Hepatocyte (in vitro differentiated cells): ENCODE measurements at regions not wholly inside any gene's neighbourhood (a gene's known extent, or its start where the extent isn't known, plus 50 kb on each side); places are given as distances from the start of the nearest gene placed in this dataset.

Source experiments
- DNase-seq: peaks from one replicate; pipeline ENCODE4 v3.0.0-alpha.2; 2016; ENCODE audit warnings: low spot score
- H2AFZ ChIP-seq: fragments of 200-600 bp; sonication (generic); 2 replicates; pipeline ENCODE4 v1.6.0; 2016; ENCODE audit warnings: antibody characterized with exemption, mild to moderate bottlenecking
- H3K27ac ChIP-seq: fragments of 200-600 bp; sonication (generic); 2 replicates; pipeline ENCODE4 v1.5.1; 2016; ENCODE audit warnings: mild to moderate bottlenecking
- H3K27me3 ChIP-seq: fragments of 200-600 bp; sonication (generic); 2 replicates; pipeline ENCODE4 v1.6.1; 2016
- H3K36me3 ChIP-seq: fragments of 200-600 bp; sonication (generic); replicated peaks from 2 replicates; pipeline ENCODE4 v1.5.1; 2016; ENCODE audit warnings: low read depth; ENCODE audit not compliant: insufficient read depth
- H3K4me1 ChIP-seq: fragments of 200-600 bp; sonication (generic); 2 replicates; pipeline ENCODE4 v1.5.1; 2016; ENCODE audit warnings: mild to moderate bottlenecking, moderate library complexity; ENCODE audit not compliant: insufficient read depth
- H3K4me2 ChIP-seq: fragments of 200-600 bp; sonication (generic); 2 replicates; pipeline ENCODE4 v1.6.0; 2016
- H3K4me3 ChIP-seq: fragments of 200-600 bp; sonication (generic); 2 replicates; pipeline ENCODE4 v1.5.1; 2016; ENCODE audit warnings: mild to moderate bottlenecking
- H3K79me2 ChIP-seq: fragments of 200-600 bp; sonication (generic); 2 replicates; pipeline ENCODE4 v1.6.0; 2017; ENCODE audit warnings: mild to moderate bottlenecking
- H3K9me2 ChIP-seq: fragments of 200-600 bp; sonication (generic); replicated peaks from 2 replicates; pipeline ENCODE4 v1.6.0; 2017; ENCODE audit warnings: mild to moderate bottlenecking; ENCODE audit not compliant: insufficient read depth
- H3K9me3 ChIP-seq: fragments of 200-600 bp; sonication (generic); 2 replicates; pipeline ENCODE4 v1.5.1; 2016; ENCODE audit warnings: low read depth, mild to moderate bottlenecking
- H4K20me1 ChIP-seq: fragments of 200-600 bp; sonication (generic); 2 replicates; pipeline ENCODE4 v1.6.0; 2016; ENCODE audit warnings: mild to moderate bottlenecking; ENCODE audit not compliant: insufficient read depth, poor library complexity, severe bottlenecking
- EZH2 ChIP-seq: fragments of 200-600 bp; sonication (generic); IDR thresholded peaks from 2 replicates; pipeline ENCODE4 v1.6.1; 2016; ENCODE audit warnings: antibody characterized with exemption, mild to moderate bottlenecking, borderline replicate concordance
- EZH2phosphoT487 ChIP-seq: fragments of 200-600 bp; sonication (generic); IDR thresholded peaks from one replicate; pipeline ENCODE4 v1.6.1; 2018; ENCODE audit warnings: antibody characterized with exemption, mild to moderate bottlenecking, low read depth, moderate library complexity; ENCODE audit not compliant: unreplicated experiment, severe bottlenecking
- WGBS: methylation state at CpG from one replicate; pipeline ENCODE4 v1.1.6; 2016; ENCODE audit warnings: low lambda C conversion rate; ENCODE audit errors: missing lambda C conversion rate; 5-methylcytosine and 5-hydroxymethylcytosine counted together
- TF ChIP-seq, protein P1 (sequence below): fragments of 200-600 bp; sonication (generic); IDR thresholded peaks from 2 replicates; pipeline ENCODE4 v1.5.1; 2016; ENCODE audit warnings: antibody characterized with exemption, mild to moderate bottlenecking; ENCODE audit not compliant: poor library complexity

DNA sequence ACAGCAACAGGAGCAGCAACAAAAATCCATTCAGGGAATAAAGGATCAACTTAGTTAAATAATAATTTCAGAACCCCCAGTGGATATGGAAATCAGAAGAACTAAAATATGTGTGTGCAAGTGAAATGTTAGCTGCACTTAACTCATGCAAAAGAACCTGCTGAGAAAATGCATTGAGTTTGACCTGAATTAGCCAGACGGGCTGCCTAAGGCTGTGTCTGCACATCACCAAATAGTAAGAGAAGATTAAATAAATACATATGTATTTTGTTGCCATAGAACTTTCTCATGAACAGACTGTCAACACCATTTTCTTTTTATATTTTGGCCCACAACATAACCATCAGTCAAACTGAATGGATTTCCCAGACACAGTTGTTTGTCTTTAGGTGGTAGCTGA, 262.0 kb upstream of the PIK3C3 start:
- H3K4me3 ChIP-seq, result no peak overlapping the region
- no peaks in the 10 kb centered on the region for H3K36me3 ChIP-seq
- no peak for TF ChIP-seq EZH2
- TF ChIP-seq, protein P1, sequence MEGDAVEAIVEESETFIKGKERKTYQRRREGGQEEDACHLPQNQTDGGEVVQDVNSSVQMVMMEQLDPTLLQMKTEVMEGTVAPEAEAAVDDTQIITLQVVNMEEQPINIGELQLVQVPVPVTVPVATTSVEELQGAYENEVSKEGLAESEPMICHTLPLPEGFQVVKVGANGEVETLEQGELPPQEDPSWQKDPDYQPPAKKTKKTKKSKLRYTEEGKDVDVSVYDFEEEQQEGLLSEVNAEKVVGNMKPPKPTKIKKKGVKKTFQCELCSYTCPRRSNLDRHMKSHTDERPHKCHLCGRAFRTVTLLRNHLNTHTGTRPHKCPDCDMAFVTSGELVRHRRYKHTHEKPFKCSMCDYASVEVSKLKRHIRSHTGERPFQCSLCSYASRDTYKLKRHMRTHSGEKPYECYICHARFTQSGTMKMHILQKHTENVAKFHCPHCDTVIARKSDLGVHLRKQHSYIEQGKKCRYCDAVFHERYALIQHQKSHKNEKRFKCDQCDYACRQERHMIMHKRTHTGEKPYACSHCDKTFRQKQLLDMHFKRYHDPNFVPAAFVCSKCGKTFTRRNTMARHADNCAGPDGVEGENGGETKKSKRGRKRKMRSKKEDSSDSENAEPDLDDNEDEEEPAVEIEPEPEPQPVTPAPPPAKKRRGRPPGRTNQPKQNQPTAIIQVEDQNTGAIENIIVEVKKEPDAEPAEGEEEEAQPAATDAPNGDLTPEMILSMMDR, result no peak
- no peaks in the 10 kb centered on the region for H4K20me1 ChIP-seq
- H3K4me1 ChIP-seq, result no peaks in the 10 kb centered on the region
- 92% methylated on average over 1 of the region's 1 CpG for WGBS
- DNase-seq, result no peak
- H2AFZ ChIP-seq, result no peak overlapping the region
- H3K4me2 ChIP-seq, result no peak overlapping the region
- no peaks in the 10 kb centered on the region for H3K9me2 ChIP-seq
- no peak overlapping the region for H3K27ac ChIP-seq
- H3K79me2 ChIP-seq, result no peaks in the 10 kb centered on the region
- H3K27me3 ChIP-seq, result no peaks in the 10 kb centered on the region
- H3K9me3 ChIP-seq, result no peaks in the 10 kb centered on the region

GRCh38 chr18:41690332-41691127, 264.5 kb upstream of the PIK3C3 start:
- H3K9me3 ChIP-seq, result no peaks in the 10 kb centered on the region
- WGBS, result 81% methylated on average over 4 of the region's 4 CpGs

GRCh38 chr18:41687138-41687537, 267.9 kb upstream of the PIK3C3 start:
- Histone ChIP-seq H3K4me2 (no peak overlapping the region), H3K27ac (no peak overlapping the region), H4K20me1 (no peaks in the 10 kb centered on the region), H3K4me1 (no peaks in the 10 kb centered on the region), H3K36me3 (no peaks in the 10 kb centered on the region), H3K27me3 (no peaks in the 10 kb centered on the region), H3K9me2 (no peaks in the 10 kb centered on the region), H2AFZ (no peak overlapping the region), H3K9me3 (no peaks in the 10 kb centered on the region), H3K4me3 (no peak overlapping the region), H3K79me2 (no peaks in the 10 kb centered on the region)
- no peak for DNase-seq
- 95% methylated on average over 2 of the region's 2 CpGs for WGBS
- TF ChIP-seq EZH2phosphoT487, result no peak
- TF ChIP-seq, protein P1, result no peak
- no peak for TF ChIP-seq EZH2

More at GRCh38 chr18:41690332-41691127, 264.5 kb upstream of the PIK3C3 start:
- Histone ChIP-seq H2AFZ (no peak overlapping the region), H3K9me2 (no peaks in the 10 kb centered on the region), H3K4me1 (no peaks in the 10 kb centered on the region), H3K79me2 (no peaks in the 10 kb centered on the region), H3K4me3 (no peak overlapping the region), H3K27me3 (no peaks in the 10 kb centered on the region), H3K27ac (no peak overlapping the region), H3K36me3 (no peaks in the 10 kb centered on the region), H4K20me1 (no peaks in the 10 kb centered on the region), H3K4me2 (no peak overlapping the region)
- TF ChIP-seq, protein P1, result no peak
- no peak for TF ChIP-seq EZH2
- TF ChIP-seq EZH2phosphoT487, result no peak
- no peak for DNase-seq
